GM03348 (cell line): ENCODE measurements at regions not wholly inside any gene's neighbourhood (a gene's known extent, or its start where the extent isn't known, plus 50 kb on each side); places are given as distances from the start of the nearest gene placed in this dataset.
"Not testable (repeated sequence)": the region's sequence is repeated elsewhere in the genome, so short reads cannot be mapped to it uniquely, and the experiment has no call there.

Experiments
- DNase-seq: peaks from one replicate; pipeline ENCODE4 v3.0.0; 2012; ENCODE audit warnings: low spot score

- DNase-seq: no peak
These were observed 1354.6 kb upstream of the NRXN1 start for GRCh38 chr2:52386433-52387030.

DNA sequence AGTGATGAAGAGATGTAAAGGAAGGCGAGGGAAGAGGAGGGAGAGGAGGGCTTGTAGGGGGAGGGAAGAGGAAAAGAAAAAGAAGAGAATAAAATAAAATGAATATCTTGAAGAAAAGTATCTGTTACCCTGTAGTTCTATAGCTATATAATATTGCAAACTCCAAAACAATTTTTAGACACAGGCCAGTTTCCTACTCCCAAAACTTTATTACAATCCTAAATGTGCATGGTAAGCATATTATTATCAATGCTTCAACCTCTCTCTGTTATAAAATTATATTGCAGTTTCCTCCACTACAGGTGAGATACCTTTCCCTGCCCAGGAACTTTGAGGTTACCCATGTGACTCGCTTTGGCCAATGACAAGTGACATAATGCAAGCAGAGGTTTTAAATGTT lies 1351.6 kb upstream of the NRXN1 start:
- no peak for DNase-seq

GRCh38 chr2:52369178-52369577 lies 1337.2 kb upstream of the NRXN1 start:
- DNase-seq: no peak

DNA sequence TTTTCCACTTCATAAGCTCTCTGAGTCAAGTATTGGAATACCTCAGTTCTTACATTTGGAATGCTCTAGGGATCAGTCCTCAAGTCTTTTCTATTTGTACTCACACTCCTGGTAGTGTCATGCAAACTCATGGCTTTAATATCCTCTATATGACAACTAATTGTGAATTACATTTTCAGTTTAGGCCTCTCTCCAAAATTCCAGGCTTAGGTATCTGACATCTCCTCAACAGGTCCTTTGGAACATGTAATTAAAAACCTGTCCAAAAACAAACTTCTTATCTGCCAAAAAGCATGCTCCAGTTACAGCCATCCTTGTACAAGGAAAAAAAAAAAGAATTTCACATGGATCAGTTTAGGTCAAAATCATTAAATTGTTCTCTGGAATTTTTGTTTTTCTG lies 1336.2 kb upstream of the NRXN1 start:
- DNase-seq: no peak

DNA sequence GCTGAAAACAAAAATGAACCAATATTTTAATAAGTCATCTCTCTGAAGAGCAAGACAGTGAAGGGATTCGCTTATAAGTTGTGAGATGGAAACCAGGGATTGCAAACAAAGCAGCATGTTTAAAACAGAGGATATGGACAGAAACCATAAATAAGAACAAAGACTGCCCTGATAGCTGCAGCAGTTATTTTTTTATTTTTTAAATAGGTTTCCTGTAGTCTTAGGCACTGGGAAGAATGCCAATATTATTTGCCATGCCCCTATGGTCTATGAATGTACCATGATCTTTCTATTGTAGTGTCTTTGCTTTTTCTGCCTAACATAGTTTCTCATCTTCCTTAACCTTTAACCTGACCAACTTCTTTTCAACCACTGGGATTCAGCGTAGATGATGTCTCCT lies 1334.0 kb upstream of the NRXN1 start:
- DNase-seq: no peak

DNA sequence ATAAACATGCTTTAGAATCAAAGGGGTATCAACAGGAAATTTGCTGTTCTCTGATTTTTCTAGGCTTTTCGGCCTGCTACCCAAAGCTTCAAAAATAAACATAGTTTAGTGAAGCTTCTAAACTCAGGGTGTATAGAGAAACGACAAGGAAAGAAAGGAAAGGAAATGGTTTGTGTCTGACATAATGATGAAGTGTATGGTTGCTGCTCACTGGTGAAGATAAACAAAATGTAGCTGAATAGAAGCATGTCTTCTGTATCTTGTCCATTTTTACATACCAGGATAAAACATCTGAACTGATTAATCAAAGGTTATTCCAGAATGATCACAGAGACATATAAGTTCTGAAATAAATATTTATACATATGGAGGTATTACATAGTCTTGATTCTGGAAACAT lies 1324.6 kb upstream of the NRXN1 start:
- no peak for DNase-seq

DNA sequence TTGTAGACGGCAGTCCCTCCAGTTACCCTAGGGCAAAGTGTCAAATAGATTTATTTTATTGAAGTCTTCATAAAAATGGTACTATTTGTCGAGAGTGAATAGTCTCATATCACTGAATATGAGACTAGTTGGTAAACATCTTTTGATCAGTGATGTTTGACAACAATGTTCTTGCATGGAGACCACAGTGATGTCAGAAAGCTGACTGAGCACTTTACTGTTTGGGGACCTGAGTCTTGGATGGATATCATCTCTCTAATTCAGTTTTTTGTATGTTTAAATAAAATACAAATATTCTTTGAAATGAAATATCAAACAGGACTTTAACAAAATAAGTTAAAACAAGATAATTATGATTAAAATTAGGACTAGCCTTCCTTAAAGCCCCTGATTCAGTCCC lies 1315.4 kb upstream of the NRXN1 start:
- DNase-seq: no peak

- DNase-seq: no peak
These were observed 1313.7 kb upstream of the NRXN1 start for GRCh38 chr2:52345676-52346075.

DNA sequence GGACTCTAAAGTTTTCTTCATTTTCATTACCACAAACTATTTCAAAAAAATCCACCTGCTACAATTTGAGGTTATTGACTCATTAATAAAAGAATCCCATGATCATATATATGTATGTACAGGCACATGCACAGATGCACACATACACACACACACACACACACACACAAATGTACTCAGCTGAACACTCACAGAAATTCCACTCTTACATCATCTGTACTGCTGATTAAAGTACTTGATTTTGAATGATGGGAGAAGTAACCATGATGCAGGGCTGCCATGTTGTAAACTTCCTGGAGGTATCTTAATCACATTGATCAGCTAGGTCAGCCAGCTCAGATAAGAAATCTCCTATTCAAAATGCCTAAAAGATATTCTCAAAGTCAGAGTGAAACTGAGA lies 1313.2 kb upstream of the NRXN1 start:
- no peak for DNase-seq

GRCh38 chr2:52343706-52344266 lies 1311.9 kb upstream of the NRXN1 start:
- DNase-seq: no peak

DNA sequence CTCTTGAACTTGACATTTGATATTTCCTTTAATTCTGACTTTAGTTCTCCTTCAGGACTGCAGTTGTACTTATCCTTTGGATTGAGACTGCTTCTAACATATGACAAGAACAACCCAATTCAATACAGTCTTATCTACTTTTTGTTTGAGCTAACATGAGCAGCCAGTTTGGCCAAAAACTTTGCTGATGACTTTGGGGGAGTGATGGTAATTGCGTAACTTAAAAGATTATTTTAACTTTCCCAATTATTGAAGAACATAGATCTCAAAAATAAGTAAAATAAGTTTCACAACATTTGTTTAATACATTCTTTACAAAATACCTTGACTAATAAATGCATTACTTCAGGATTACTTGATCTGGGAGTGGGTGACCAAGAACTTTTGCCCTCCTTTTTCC lies 1311.1 kb upstream of the NRXN1 start:
- DNase-seq: no peak

DNA sequence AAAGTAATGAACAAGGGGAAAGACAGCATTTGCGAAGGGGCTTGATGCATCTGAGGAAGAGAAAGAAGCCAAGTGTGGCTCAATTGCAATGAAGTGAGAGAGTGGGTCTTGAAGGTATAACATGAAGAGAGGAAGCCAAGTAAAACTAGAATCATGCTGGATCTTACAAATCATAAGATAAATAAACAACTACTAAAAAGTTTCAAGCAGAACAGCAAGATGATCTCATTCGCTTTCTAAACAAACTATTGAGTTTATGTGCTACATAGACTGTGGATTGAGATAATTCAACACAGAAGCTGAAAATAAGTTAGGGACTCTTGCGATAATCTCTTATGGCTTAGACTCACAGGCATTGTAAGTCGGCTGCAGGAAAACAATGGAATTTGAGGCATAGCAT lies 1310.5 kb upstream of the NRXN1 start:
- DNase-seq: no peak

DNA sequence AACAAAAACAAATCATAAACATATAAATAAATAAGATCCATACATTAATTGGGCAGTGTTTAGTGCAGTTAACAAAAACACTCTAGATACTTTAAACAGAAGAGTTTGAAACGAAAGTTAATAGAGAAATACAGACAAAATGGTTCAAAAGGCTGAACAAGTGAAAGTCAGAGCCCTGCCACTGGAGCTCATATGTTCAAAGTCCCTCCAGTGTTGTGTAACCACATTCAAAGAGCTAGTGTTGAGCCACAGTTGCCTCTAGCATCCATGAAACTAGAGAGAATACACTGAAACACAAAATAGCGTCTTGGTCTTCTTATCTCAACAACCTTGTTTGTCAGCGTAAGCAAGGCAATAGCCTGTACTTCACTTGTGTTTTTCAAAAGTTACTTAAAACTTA lies 1309.8 kb upstream of the NRXN1 start:
- no peak for DNase-seq

- no peak for DNase-seq
These were observed 1308.2 kb upstream of the NRXN1 start for GRCh38 chr2:52340171-52340570.

GRCh38 chr2:52337786-52338185 lies 1305.9 kb upstream of the NRXN1 start:
- DNase-seq: not testable (repeated sequence)

- no peak for DNase-seq
These were observed 1305.0 kb upstream of the NRXN1 start for GRCh38 chr2:52336951-52337350.

DNA sequence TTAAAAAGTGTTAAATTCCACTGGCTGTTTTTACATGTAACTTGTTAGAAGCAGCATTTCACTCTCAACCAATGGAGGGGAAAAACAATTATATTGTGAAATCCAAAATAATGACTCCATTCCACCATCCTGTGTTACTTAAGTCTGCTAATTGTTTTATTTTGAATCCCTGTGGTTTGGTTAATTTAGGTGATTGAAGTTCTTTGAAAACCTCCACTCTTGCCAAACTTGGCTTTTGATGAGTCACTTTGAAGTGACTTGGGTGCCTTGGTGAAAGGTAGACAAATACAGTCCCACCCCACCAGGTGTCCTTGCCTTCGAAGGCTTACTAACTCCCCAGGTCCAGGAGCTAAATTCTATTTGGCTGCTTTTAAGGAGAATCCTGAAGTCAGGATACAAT lies 1303.8 kb upstream of the NRXN1 start:
- no peak for DNase-seq

DNA sequence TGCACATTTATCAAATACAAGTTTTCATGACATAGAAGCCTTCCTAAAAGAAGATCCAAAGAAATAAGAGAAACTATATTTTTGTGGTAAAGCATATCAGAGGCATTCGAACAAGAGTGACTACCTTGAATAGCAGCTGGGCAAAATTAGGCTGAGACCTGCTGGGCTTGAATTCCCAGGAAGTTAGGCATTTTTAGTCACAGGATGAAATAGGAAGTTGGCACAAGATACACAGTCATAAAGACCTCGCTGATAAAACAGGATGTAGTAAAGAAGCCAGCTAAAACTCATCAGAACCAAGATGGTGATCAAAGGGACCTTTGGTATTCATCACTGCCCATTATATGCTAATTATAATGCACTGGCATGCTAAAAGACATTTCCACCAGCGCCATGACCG lies 1302.3 kb upstream of the NRXN1 start:
- no peak for DNase-seq

DNA sequence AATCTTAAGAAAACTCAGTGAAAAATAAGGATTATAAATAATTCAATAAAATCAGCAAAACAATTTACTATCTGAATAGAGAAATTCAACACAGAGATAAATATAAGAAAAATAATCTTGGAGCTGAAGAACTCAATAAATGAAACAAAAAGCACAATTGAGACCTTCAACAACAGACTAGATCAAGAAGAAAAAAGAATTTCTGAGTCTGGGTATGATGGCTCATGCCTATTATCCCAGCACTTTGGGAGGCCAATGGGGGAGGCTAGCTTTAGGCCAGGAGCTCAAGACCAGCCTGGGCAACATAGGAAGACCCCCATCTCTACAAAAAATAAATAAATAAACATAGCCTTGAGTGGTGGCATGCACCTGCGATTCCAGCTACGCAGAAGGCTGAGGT lies 1295.7 kb upstream of the NRXN1 start:
- DNase-seq: no peak

DNA sequence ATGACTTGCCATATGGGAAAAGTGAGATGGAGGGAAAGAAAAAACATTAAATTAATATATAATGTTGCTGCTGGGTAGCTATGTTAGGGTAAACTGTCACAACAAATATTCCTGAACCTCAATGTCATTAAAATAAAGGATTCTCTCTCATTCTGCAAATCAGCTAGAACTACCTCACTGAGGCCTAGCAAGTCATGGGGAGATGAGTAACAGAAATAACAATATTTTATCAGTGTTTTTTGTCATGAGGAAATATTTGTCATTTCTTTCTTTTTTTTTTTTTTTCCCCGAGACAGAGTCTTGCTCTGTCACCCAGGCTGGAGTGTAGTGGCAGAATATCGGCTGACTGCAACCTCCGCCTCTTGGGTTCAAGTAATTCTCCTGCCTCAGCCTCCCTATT lies 1282.3 kb upstream of the NRXN1 start:
- DNase-seq: no peak

GRCh38 chr2:52312486-52312885 lies 1280.6 kb upstream of the NRXN1 start:
- DNase-seq: no peak

DNA sequence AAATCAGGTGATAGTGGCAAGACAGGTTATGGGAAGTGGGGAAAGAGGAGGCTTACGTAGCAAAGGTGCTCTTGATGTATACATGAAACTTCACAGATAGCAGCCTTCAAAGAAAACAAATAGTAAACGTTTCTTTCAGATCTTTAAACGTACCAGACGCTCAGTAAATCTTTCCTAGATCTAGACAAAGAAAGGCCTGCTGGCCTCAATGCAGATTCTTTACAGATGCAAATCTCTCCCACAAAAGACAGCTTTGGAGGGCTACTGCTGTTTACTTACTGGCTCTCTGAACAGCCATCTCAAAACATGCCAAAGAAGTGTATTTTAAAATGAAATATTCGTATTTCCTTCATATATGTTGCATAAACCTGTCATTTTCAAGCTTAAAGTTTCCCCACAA lies 1279.9 kb upstream of the NRXN1 start:
- DNase-seq: no peak

- no peak for DNase-seq
These were observed 1276.2 kb upstream of the NRXN1 start for GRCh38 chr2:52308156-52308555.

- DNase-seq: no peak
These were observed 1262.7 kb upstream of the NRXN1 start for GRCh38 chr2:52294628-52295027.

DNA sequence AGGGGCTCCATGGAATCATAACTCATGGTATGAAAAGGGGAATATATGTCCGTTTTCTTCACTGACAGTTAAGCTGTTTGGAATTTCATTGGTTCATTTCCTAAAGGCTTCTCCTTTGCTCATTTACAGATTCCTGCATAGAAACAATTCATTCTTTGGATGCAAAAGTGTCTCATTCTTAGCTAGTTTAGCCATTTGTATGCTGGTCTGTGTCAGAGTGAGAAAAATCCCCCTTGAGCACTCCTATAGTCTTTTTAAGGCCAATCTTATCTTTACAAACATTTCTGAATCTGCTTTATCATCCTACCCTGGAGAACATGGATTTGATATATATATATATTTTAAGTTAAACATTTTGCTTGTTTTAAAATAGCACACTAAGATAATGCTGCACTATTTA lies 1260.9 kb upstream of the NRXN1 start:
- no peak for DNase-seq
